SU-DHL-6 (cell line): ENCODE measurements at regions not wholly inside any gene's neighbourhood (a gene's known extent, or its start where the extent isn't known, plus 50 kb on each side); places are given as distances from the start of the nearest gene placed in this dataset.

ENCODE experiments used
- H2AFZ ChIP-seq: fragments of 200-600 bp; sonication (generic); 2 replicates; pipeline ENCODE4 v1.6.1; 2014; ENCODE audit warnings: low read depth, mild to moderate bottlenecking, moderate library complexity, mixed read lengths, antibody characterized with exemption, low read length; ENCODE audit not compliant: severe bottlenecking
- H3F3A ChIP-seq: fragments of 200-600 bp; shearing (Covaris generic); 2 replicates; pipeline ENCODE4 v1.6.0; 2016; ENCODE audit warnings: antibody characterized with exemption, mild to moderate bottlenecking; ENCODE audit not compliant: insufficient read depth
- H3K27ac ChIP-seq: fragments of 200-600 bp; sonication (generic); 2 replicates; pipeline ENCODE4 v1.5.1; 2016; ENCODE audit warnings: low read depth, mild to moderate bottlenecking, low read length, moderate library complexity, mixed read lengths
- H3K27me3 ChIP-seq: fragments of 200-600 bp; sonication (generic), shearing (Covaris generic); 2 replicates; pipeline ENCODE4 v1.6.0; 2014; ENCODE audit warnings: mild to moderate bottlenecking, low read length
- H3K36me3 ChIP-seq: fragments of 200-600 bp; sonication (generic); 2 replicates; pipeline ENCODE4 v1.6.1; 2014; ENCODE audit warnings: mild to moderate bottlenecking, low read length, mixed read lengths
- H3K4me2 ChIP-seq: fragments of 300-600, 200-600 bp; shearing (Covaris generic), sonication (generic); 2 replicates; pipeline ENCODE4 v1.6.0; 2014; ENCODE audit warnings: low read length, low read depth, mild to moderate bottlenecking; ENCODE audit not compliant: poor library complexity, severe bottlenecking
- H3K4me3 ChIP-seq: fragments of 200-600 bp; sonication (generic); 2 replicates; pipeline ENCODE4 v1.5.1; 2014; ENCODE audit warnings: antibody characterized with exemption, low read length, mild to moderate bottlenecking, mixed read lengths; ENCODE audit not compliant: insufficient read depth, poor library complexity, severe bottlenecking
- H3K79me2 ChIP-seq: fragments of 200-600 bp; sonication (generic); 2 replicates; pipeline ENCODE4 v1.6.1; 2014; ENCODE audit warnings: mild to moderate bottlenecking, low read length, moderate library complexity; ENCODE audit not compliant: insufficient read depth
- H3K9ac ChIP-seq: fragments of 200-600 bp; sonication (generic); 2 replicates; pipeline ENCODE4 v1.7.0; 2014; ENCODE audit warnings: mild to moderate bottlenecking, low read length
- H3K9me2 ChIP-seq: fragments of 200-600 bp; sonication (generic); replicated peaks from 2 replicates; pipeline ENCODE4 v1.6.1; 2014; ENCODE audit warnings: low read length; ENCODE audit not compliant: insufficient read depth
- H3K9me3 ChIP-seq: fragments of 200-600 bp; sonication (generic); 2 replicates; pipeline ENCODE4 v1.6.1; 2014; ENCODE audit warnings: low read length, mixed read lengths; ENCODE audit not compliant: insufficient read depth
- H4K20me1 ChIP-seq: fragments of 200-600 bp; sonication (generic); 2 replicates; pipeline ENCODE4 v1.6.1; 2014; ENCODE audit warnings: low read depth, mild to moderate bottlenecking, antibody characterized with exemption, low read length, moderate library complexity, mixed read lengths
- CTCF ChIP-seq: fragments of 200-600 bp; sonication (generic); IDR thresholded peaks from one replicate; pipeline ENCODE4 v1.5.1; 2017; ENCODE audit warnings: antibody characterized with exemption, mild to moderate bottlenecking, low read length, moderate library complexity; ENCODE audit not compliant: insufficient read depth, poor library complexity, severe bottlenecking
- EZH2phosphoT487 ChIP-seq: fragments of 200-600 bp; sonication (generic), shearing (Covaris generic); conservative IDR thresholded peaks from 2 replicates; pipeline ENCODE4 v1.6.1; 2018; ENCODE audit warnings: mild to moderate bottlenecking, antibody characterized with exemption, low read length, moderate library complexity, mixed read lengths

- Histone ChIP-seq H3K9me2 (no peaks in the 10 kb centered on the region), H3K9ac (no peak overlapping the region), H2AFZ (no peak overlapping the region), H3K27ac (no peak overlapping the region), H3K9me3 (no peaks in the 10 kb centered on the region), H3K36me3 (no peaks in the 10 kb centered on the region), H3K4me2 (no peak overlapping the region), H3K4me3 (no peak overlapping the region), H3K27me3 (no peaks in the 10 kb centered on the region), H3K79me2 (no peaks in the 10 kb centered on the region), H3F3A (no peaks in the 10 kb centered on the region), H4K20me1 (no peaks in the 10 kb centered on the region)
- no peak for TF ChIP-seq CTCF
- TF ChIP-seq EZH2phosphoT487, result no peak
These were observed 1346.4 kb upstream of the SEL1L start for GRCh38 chr14:82879949-82880535.

DNA sequence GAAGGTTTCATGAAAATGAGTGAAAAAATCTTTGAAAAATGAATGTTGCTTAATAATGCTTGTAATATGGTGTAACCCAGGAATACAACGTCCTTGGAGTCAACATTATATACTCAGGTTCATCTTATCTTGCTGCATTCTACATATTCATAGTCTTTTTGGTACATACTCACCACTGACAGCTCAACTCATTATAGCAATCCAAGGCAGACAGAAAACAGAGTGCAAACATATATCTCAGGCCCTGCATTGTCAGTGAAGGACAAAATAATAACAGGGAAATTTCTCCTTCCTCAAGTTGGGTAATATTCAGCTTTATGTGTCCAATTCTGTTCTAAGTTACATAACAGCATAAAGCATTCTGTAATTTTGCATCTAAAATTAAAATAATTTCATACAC lies 1353.0 kb upstream of the SEL1L start:
- Histone ChIP-seq H3K4me2 (no peak overlapping the region), H3F3A (no peaks in the 10 kb centered on the region), H4K20me1 (no peaks in the 10 kb centered on the region), H3K27me3 (no peaks in the 10 kb centered on the region), H3K79me2 (no peaks in the 10 kb centered on the region), H3K27ac (no peak overlapping the region), H3K9me3 (no peaks in the 10 kb centered on the region), H3K9me2 (no peaks in the 10 kb centered on the region), H3K9ac (no peak overlapping the region), H2AFZ (no peak overlapping the region), H3K4me3 (no peak overlapping the region), H3K36me3 (no peaks in the 10 kb centered on the region)
- TF ChIP-seq CTCF, result no peak
- TF ChIP-seq EZH2phosphoT487, result no peak

GRCh38 chr14:82889701-82890100 lies 1356.0 kb upstream of the SEL1L start:
- no peaks in the 10 kb centered on the region for H3K36me3 ChIP-seq
- no peaks in the 10 kb centered on the region for H4K20me1 ChIP-seq
- no peaks in the 10 kb centered on the region for H3K27me3 ChIP-seq
- no peak overlapping the region for H2AFZ ChIP-seq
- H3K4me3 ChIP-seq, result no peak overlapping the region
- no peaks in the 10 kb centered on the region for H3K79me2 ChIP-seq
- no peak for TF ChIP-seq CTCF
- TF ChIP-seq EZH2phosphoT487, result no peak
- no peak overlapping the region for H3K4me2 ChIP-seq
- no peaks in the 10 kb centered on the region for H3F3A ChIP-seq
- no peaks in the 10 kb centered on the region for H3K9me3 ChIP-seq
- no peak overlapping the region for H3K27ac ChIP-seq
- no peak overlapping the region for H3K9ac ChIP-seq
- no peaks in the 10 kb centered on the region for H3K9me2 ChIP-seq
